ENCODE measurements at regions not wholly inside any gene's neighbourhood (a gene's known extent, or its start where the extent isn't known, plus 50 kb on each side); places are given as distances from the start of the nearest gene placed in this dataset.
"Not testable (repeated sequence)": the region's sequence is repeated elsewhere in the genome, so short reads cannot be mapped to it uniquely, and the experiment has no call there.

GRCh38 chr11:67781967-67782366 lies 107.5 kb upstream of the ALDH3B2 start:
- H3K36me3 ChIP-seq (replicated peaks; ENCODE audit: control insufficient read depth, insufficient read depth, low read length); DNase-seq; H3K4me3 ChIP-seq (ENCODE audit: insufficient read depth, low read depth, low read length); H3K27me3 ChIP-seq (ENCODE audit: control insufficient read depth, insufficient read depth, low read length): not testable (repeated sequence)

- not testable (repeated sequence) for DNase-seq; H3K4me3 ChIP-seq (ENCODE audit: insufficient read depth, low read depth, low read length); H3K27me3 ChIP-seq (ENCODE audit: control insufficient read depth, insufficient read depth, low read length); H3K36me3 ChIP-seq (replicated peaks; ENCODE audit: control insufficient read depth, insufficient read depth, low read length)
Measured at GRCh38 chr11:67781506-67781905, 107.1 kb upstream of the ALDH3B2 start.

- no peaks in the 10 kb centered on the region for H3K27me3 ChIP-seq (ENCODE audit: control insufficient read depth, insufficient read depth, low read length)
- DNase-seq, result no peak
- no peaks in the 10 kb centered on the region for H3K36me3 ChIP-seq (replicated peaks; ENCODE audit: control insufficient read depth, insufficient read depth, low read length)
- H3K4me3 ChIP-seq (ENCODE audit: insufficient read depth, low read depth, low read length), result no peak overlapping the region
Measured at GRCh38 chr11:67780056-67780455, 105.6 kb upstream of the ALDH3B2 start.

- H3K4me3 ChIP-seq (ENCODE audit: insufficient read depth, low read depth, low read length); DNase-seq; H3K36me3 ChIP-seq (replicated peaks; ENCODE audit: control insufficient read depth, insufficient read depth, low read length); H3K27me3 ChIP-seq (ENCODE audit: control insufficient read depth, insufficient read depth, low read length): not testable (repeated sequence)
Measured at GRCh38 chr11:67779189-67779875, 104.9 kb upstream of the ALDH3B2 start.

- Histone ChIP-seq H3K4me3 (ENCODE audit: insufficient read depth, low read depth, low read length) (no peak overlapping the region), H3K27me3 (ENCODE audit: control insufficient read depth, insufficient read depth, low read length) (no peaks in the 10 kb centered on the region), H3K36me3 (replicated peaks; ENCODE audit: control insufficient read depth, insufficient read depth, low read length) (no peaks in the 10 kb centered on the region)
- DNase-seq, result no peak
Measured at GRCh38 chr11:67776852-67777520, 102.6 kb upstream of the ALDH3B2 start.

- not testable (repeated sequence) for H3K27me3 ChIP-seq (ENCODE audit: control insufficient read depth, insufficient read depth, low read length); H3K36me3 ChIP-seq (replicated peaks; ENCODE audit: control insufficient read depth, insufficient read depth, low read length); H3K4me3 ChIP-seq (ENCODE audit: insufficient read depth, low read depth, low read length); DNase-seq
Measured at GRCh38 chr11:67774175-67774574, 99.8 kb upstream of the ALDH3B2 start.

- H3K27me3 ChIP-seq (ENCODE audit: control insufficient read depth, insufficient read depth, low read length); H3K36me3 ChIP-seq (replicated peaks; ENCODE audit: control insufficient read depth, insufficient read depth, low read length): not testable (repeated sequence)
Measured at GRCh38 chr11:67768001-67768730, 93.7 kb upstream of the ALDH3B2 start.

GRCh38 chr11:67761211-67761610 lies 86.8 kb upstream of the ALDH3B2 start:
- H3K36me3 ChIP-seq (replicated peaks; ENCODE audit: control insufficient read depth, insufficient read depth, low read length); DNase-seq; H3K4me3 ChIP-seq (ENCODE audit: insufficient read depth, low read depth, low read length); H3K27me3 ChIP-seq (ENCODE audit: control insufficient read depth, insufficient read depth, low read length): not testable (repeated sequence)

More at GRCh38 chr11:67768001-67768730, 93.7 kb upstream of the ALDH3B2 start:
- not testable (repeated sequence) for H3K4me3 ChIP-seq (ENCODE audit: insufficient read depth, low read depth, low read length); DNase-seq

GRCh38 chr11:67759321-67759720 lies 84.9 kb upstream of the ALDH3B2 start:
- DNase-seq; H3K4me3 ChIP-seq (ENCODE audit: insufficient read depth, low read depth, low read length); H3K27me3 ChIP-seq (ENCODE audit: control insufficient read depth, insufficient read depth, low read length); H3K36me3 ChIP-seq (replicated peaks; ENCODE audit: control insufficient read depth, insufficient read depth, low read length): not testable (repeated sequence)

- not testable (repeated sequence) for DNase-seq; H3K4me3 ChIP-seq (ENCODE audit: insufficient read depth, low read depth, low read length); H3K27me3 ChIP-seq (ENCODE audit: control insufficient read depth, insufficient read depth, low read length); H3K36me3 ChIP-seq (replicated peaks; ENCODE audit: control insufficient read depth, insufficient read depth, low read length)
Measured at GRCh38 chr11:67758467-67758866, 84.0 kb upstream of the ALDH3B2 start.

GRCh38 chr11:67758009-67758408 lies 83.6 kb upstream of the ALDH3B2 start:
- not testable (repeated sequence) for H3K4me3 ChIP-seq (ENCODE audit: insufficient read depth, low read depth, low read length); DNase-seq; H3K36me3 ChIP-seq (replicated peaks; ENCODE audit: control insufficient read depth, insufficient read depth, low read length); H3K27me3 ChIP-seq (ENCODE audit: control insufficient read depth, insufficient read depth, low read length)

- not testable (repeated sequence) for H3K27me3 ChIP-seq (ENCODE audit: control insufficient read depth, insufficient read depth, low read length); DNase-seq; H3K4me3 ChIP-seq (ENCODE audit: insufficient read depth, low read depth, low read length); H3K36me3 ChIP-seq (replicated peaks; ENCODE audit: control insufficient read depth, insufficient read depth, low read length)
Measured at GRCh38 chr11:67753820-67754219, 79.4 kb upstream of the ALDH3B2 start.

GRCh38 chr11:67745181-67745726 lies 70.8 kb upstream of the ALDH3B2 start:
- H3K36me3 ChIP-seq (replicated peaks; ENCODE audit: control insufficient read depth, insufficient read depth, low read length), result no peaks in the 10 kb centered on the region
- no peak for DNase-seq
- H3K4me3 ChIP-seq (ENCODE audit: insufficient read depth, low read depth, low read length), result no peak overlapping the region
- no peaks in the 10 kb centered on the region for H3K27me3 ChIP-seq (ENCODE audit: control insufficient read depth, insufficient read depth, low read length)

GRCh38 chr11:67744231-67744630 lies 69.8 kb upstream of the ALDH3B2 start:
- H3K36me3 ChIP-seq (replicated peaks; ENCODE audit: control insufficient read depth, insufficient read depth, low read length); H3K4me3 ChIP-seq (ENCODE audit: insufficient read depth, low read depth, low read length); H3K27me3 ChIP-seq (ENCODE audit: control insufficient read depth, insufficient read depth, low read length); DNase-seq: not testable (repeated sequence)

- DNase-seq; H3K4me3 ChIP-seq (ENCODE audit: insufficient read depth, low read depth, low read length); H3K27me3 ChIP-seq (ENCODE audit: control insufficient read depth, insufficient read depth, low read length); H3K36me3 ChIP-seq (replicated peaks; ENCODE audit: control insufficient read depth, insufficient read depth, low read length): not testable (repeated sequence)
Measured at GRCh38 chr11:67738231-67738630, 63.8 kb upstream of the ALDH3B2 start.
